Spleen (tissue), 7 donors: ENCODE measurements at regions not wholly inside any gene's neighbourhood (a gene's known extent, or its start where the extent isn't known, plus 50 kb on each side); places are given as distances from the start of the nearest gene placed in this dataset.

Experiments used
- POLR2AphosphoS5 ChIP-seq, 3 donors: sonication (generic); formaldehyde crosslinking; IDR thresholded peaks; one replicate each; pipeline ENCODE4 v1.5.1; 2017; ENCODE audit warnings: antibody characterized with exemption in 3 of 3
- TF ChIP-seq, protein P1 (sequence below), 11 experiments: fragments of 200-600 bp in 7 of 11; fragments of 450-650 bp in 4 of 11; sonication (generic) in 4 of 11; IDR thresholded peaks in 8 of 11; conservative IDR thresholded peaks in 3 of 11; 1 replicate in 7 of 11; 2 replicates in 4 of 11; pipeline versions ENCODE4 v1.4.0 to v1.8.0; 2016 to 2021; ENCODE audit warnings: antibody characterized with exemption in 11 of 11, inconsistent platforms in 4 of 11, mild to moderate bottlenecking in 1 of 11
- donor health status: DM: no; HTN: no; CAD: no; lungs with moderate emphysema.
- donor health status: DM: no; HTN: no; CAD: no.
- donor health status: DM: no; HTN: no; CAD: no.

DNA sequence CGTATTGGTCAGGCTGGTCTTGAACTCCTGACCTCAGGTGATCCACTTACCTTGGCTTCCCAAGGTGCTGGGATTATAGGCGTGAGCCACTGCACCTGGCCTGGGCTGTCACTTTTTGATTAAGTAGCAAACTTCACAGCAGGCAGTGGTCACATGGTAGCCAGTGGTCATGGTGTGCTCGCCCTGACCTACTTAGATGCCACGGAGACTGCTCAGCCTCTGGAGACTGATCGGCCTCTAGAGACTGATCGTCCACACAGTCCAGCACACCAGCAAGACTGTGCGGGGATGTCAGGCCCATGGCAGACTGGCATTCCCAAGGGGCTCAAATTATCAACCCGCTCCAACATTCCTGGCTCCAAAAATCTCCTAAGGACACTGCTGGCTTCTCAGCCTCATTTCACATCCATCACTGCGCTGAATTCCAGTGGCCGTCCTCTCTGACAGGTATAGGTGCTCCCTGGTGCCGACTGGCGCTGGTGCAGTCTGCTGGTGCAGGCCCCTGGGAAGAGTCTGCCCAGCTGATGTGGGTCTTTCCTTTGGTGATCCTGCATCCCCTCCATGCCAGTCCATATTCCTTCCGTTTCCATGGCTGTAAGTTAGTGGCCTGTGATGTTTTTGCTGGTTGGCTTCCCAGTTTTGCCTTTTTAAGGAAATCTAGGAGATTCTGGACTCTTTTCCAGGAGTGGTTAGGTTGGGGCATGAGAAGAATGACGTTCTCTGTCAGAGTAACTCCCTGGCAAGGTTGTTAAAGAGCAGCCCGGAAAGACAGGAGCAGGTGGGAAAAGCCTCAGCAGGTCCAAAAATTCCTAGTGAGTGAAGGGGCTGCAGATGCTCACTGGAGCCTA lies 374.5 kb upstream of the HS6ST1 start:
- TF ChIP-seq, protein P1, sequence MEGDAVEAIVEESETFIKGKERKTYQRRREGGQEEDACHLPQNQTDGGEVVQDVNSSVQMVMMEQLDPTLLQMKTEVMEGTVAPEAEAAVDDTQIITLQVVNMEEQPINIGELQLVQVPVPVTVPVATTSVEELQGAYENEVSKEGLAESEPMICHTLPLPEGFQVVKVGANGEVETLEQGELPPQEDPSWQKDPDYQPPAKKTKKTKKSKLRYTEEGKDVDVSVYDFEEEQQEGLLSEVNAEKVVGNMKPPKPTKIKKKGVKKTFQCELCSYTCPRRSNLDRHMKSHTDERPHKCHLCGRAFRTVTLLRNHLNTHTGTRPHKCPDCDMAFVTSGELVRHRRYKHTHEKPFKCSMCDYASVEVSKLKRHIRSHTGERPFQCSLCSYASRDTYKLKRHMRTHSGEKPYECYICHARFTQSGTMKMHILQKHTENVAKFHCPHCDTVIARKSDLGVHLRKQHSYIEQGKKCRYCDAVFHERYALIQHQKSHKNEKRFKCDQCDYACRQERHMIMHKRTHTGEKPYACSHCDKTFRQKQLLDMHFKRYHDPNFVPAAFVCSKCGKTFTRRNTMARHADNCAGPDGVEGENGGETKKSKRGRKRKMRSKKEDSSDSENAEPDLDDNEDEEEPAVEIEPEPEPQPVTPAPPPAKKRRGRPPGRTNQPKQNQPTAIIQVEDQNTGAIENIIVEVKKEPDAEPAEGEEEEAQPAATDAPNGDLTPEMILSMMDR (IDR thresholded peaks at IDR 0.05 in 8 of 11, conservative IDR thresholded peaks at IDR 0.05 in 3 of 11): no peak
- no peak for TF ChIP-seq POLR2AphosphoS5 (IDR thresholded peaks at IDR 0.05)
